ENCODE measurements at regions not wholly inside any gene's neighbourhood (a gene's known extent, or its start where the extent isn't known, plus 50 kb on each side); places are given as distances from the start of the nearest gene placed in this dataset.

GRCh38 chr21:27614231-27614630 lies 647.3 kb upstream of the ADAMTS5 start:
- no peak overlapping the region for H3K27ac Mint-ChIP-seq
- H3K4me3 Mint-ChIP-seq = no peak overlapping the region

GRCh38 chr21:27606422-27606821 lies 639.5 kb upstream of the ADAMTS5 start:
- Mint-ChIP-seq H3K4me1 (no peaks in the 10 kb centered on the region), H3K9me3 (peaks cover 35% of the 10 kb centered on the region), H3K27me3 (ENCODE audit: low read depth) (no peaks in the 10 kb centered on the region), H3K36me3 (no peaks in the 10 kb centered on the region), H3K4me3 (no peak overlapping the region), H3K27ac (no peak overlapping the region)
- DNase-seq (ENCODE audit: low spot score in 2 of 2, unreplicated experiment in 2 of 2) = no peak
- TF ChIP-seq CTCF (IDR thresholded peaks at IDR 0.05; ENCODE audit: unreplicated experiment) = no peak

More at GRCh38 chr21:27614231-27614630, 647.3 kb upstream of the ADAMTS5 start:
- Mint-ChIP-seq H3K9me3 (peaks cover 34% of the 10 kb centered on the region), H3K27me3 (ENCODE audit: low read depth) (no peaks in the 10 kb centered on the region), H3K36me3 (no peaks in the 10 kb centered on the region), H3K4me1 (no peaks in the 10 kb centered on the region)
- DNase-seq (ENCODE audit: low spot score in 2 of 2, unreplicated experiment in 2 of 2) = no peak
- no peak for TF ChIP-seq CTCF (IDR thresholded peaks at IDR 0.05; ENCODE audit: unreplicated experiment)

GRCh38 chr21:27596196-27596595 lies 629.3 kb upstream of the ADAMTS5 start:
- Mint-ChIP-seq H3K27me3 (ENCODE audit: low read depth) (peaks cover 2% of the 10 kb centered on the region), H3K27ac (no peak overlapping the region), H3K9me3 (peaks cover 13% of the 10 kb centered on the region), H3K36me3 (no peaks in the 10 kb centered on the region), H3K4me3 (no peak overlapping the region), H3K4me1 (peaks cover 6% of the 10 kb centered on the region)
- TF ChIP-seq CTCF (IDR thresholded peaks at IDR 0.05; ENCODE audit: unreplicated experiment) = no peak
- no peak for DNase-seq (ENCODE audit: low spot score in 2 of 2, unreplicated experiment in 2 of 2)

- TF ChIP-seq CTCF (IDR thresholded peaks at IDR 0.05; ENCODE audit: unreplicated experiment) = no peak
- H3K4me1 Mint-ChIP-seq = peaks cover 6% of the 10 kb centered on the region
- peaks cover 2% of the 10 kb centered on the region for H3K27me3 Mint-ChIP-seq (ENCODE audit: low read depth)
- H3K27ac Mint-ChIP-seq = no peak overlapping the region
- H3K9me3 Mint-ChIP-seq = peaks cover 13% of the 10 kb centered on the region
- no peaks in the 10 kb centered on the region for H3K36me3 Mint-ChIP-seq
- no peak for DNase-seq (ENCODE audit: low spot score in 2 of 2, unreplicated experiment in 2 of 2)
- H3K4me3 Mint-ChIP-seq = no peak overlapping the region
These were observed 628.8 kb upstream of the ADAMTS5 start for GRCh38 chr21:27595716-27596115.

- Mint-ChIP-seq H3K27ac (no peak overlapping the region), H3K4me3 (no peak overlapping the region), H3K9me3 (no peaks in the 10 kb centered on the region), H3K4me1 (no peaks in the 10 kb centered on the region), H3K36me3 (no peaks in the 10 kb centered on the region), H3K27me3 (ENCODE audit: low read depth) (no peaks in the 10 kb centered on the region)
- TF ChIP-seq CTCF (IDR thresholded peaks at IDR 0.05; ENCODE audit: unreplicated experiment) = no peak
- DNase-seq (ENCODE audit: low spot score in 2 of 2, unreplicated experiment in 2 of 2) = no peak
These were observed 623.4 kb upstream of the ADAMTS5 start for GRCh38 chr21:27590271-27590670.

- no peak overlapping the region for H3K4me3 Mint-ChIP-seq
These were observed 622.9 kb upstream of the ADAMTS5 start for GRCh38 chr21:27589781-27590180.

More at GRCh38 chr21:27589781-27590180, 622.9 kb upstream of the ADAMTS5 start:
- no peaks in the 10 kb centered on the region for H3K27me3 Mint-ChIP-seq (ENCODE audit: low read depth)
- TF ChIP-seq CTCF (IDR thresholded peaks at IDR 0.05; ENCODE audit: unreplicated experiment) = no peak
- DNase-seq (ENCODE audit: low spot score in 2 of 2, unreplicated experiment in 2 of 2) = no peak
- no peaks in the 10 kb centered on the region for H3K4me1 Mint-ChIP-seq
- H3K27ac Mint-ChIP-seq = no peak overlapping the region
- H3K36me3 Mint-ChIP-seq = no peaks in the 10 kb centered on the region
- no peaks in the 10 kb centered on the region for H3K9me3 Mint-ChIP-seq

Measured in mesothelial cell of epicardium (in vitro differentiated cells).